ENCODE measurements at regions not wholly inside any gene's neighbourhood (a gene's known extent, or its start where the extent isn't known, plus 50 kb on each side); places are given as distances from the start of the nearest gene placed in this dataset.
"Not testable (repeated sequence)": the region's sequence is repeated elsewhere in the genome, so short reads cannot be mapped to it uniquely, and the experiment has no call there.

- in situ Hi-C loops (cut with HindIII; ENCODE audit: low sequenced_read_pairs) = no loop called here
- TF ChIP-seq, protein P1, sequence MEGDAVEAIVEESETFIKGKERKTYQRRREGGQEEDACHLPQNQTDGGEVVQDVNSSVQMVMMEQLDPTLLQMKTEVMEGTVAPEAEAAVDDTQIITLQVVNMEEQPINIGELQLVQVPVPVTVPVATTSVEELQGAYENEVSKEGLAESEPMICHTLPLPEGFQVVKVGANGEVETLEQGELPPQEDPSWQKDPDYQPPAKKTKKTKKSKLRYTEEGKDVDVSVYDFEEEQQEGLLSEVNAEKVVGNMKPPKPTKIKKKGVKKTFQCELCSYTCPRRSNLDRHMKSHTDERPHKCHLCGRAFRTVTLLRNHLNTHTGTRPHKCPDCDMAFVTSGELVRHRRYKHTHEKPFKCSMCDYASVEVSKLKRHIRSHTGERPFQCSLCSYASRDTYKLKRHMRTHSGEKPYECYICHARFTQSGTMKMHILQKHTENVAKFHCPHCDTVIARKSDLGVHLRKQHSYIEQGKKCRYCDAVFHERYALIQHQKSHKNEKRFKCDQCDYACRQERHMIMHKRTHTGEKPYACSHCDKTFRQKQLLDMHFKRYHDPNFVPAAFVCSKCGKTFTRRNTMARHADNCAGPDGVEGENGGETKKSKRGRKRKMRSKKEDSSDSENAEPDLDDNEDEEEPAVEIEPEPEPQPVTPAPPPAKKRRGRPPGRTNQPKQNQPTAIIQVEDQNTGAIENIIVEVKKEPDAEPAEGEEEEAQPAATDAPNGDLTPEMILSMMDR (IDR thresholded peaks at IDR 0.05; ENCODE audit: low read depth, low read length, missing control alignments) = no peak
- no peak for DNase-seq (ENCODE audit: low read depth)
- H3K4me3 ChIP-seq (ENCODE audit: low read depth, low read length) = no peak overlapping the region
These were observed 600.5 kb downstream of the LTN1 start for GRCh38 chr21:28391938-28392849.

DNA sequence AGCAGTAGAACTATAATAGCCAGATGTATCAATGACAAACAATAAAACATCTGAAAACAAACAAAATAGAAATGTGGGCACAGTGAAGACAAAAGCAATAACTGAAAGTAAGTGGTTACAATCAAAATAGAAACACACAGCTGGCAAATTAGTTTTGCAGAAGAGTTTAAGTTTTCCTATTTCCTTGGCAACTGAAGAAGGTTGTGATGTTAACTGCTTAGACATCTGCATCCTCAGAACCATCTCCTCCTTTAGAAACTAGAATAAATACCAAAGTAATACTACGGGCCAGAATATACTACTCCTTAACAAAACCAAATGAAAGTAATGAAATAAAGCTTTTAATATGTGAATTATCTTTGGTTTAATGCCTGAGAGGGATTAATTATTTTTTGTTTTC, 605.5 kb downstream of the LTN1 start:
- in situ Hi-C loops (cut with HindIII; ENCODE audit: low sequenced_read_pairs) = no loop called here
- TF ChIP-seq, protein P1 (IDR thresholded peaks at IDR 0.05; ENCODE audit: low read depth, low read length, missing control alignments) = no peak
- no peak for DNase-seq (ENCODE audit: low read depth)

DNA sequence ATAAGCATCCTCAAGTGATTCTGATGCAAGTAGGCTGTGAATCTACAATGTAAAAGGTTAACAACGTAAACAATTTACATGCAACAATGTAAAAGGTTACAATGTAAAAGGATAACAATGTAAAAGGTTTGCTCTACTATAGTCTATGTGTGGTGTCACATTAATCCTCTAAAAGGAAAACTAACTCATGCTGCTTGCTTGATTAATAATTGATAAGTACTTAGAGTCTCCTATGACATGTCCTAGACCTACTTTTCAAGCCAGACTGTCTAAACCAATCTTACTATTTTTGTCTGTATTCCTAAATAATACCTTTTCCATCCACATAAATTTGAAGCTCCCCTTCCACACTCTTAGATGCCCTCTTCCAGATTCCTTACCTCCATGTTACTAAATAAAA, 606.8 kb downstream of the LTN1 start:
- DNase-seq (ENCODE audit: low read depth) = no peak
- TF ChIP-seq, protein P1 (IDR thresholded peaks at IDR 0.05; ENCODE audit: low read depth, low read length, missing control alignments) = no peak
- no peak overlapping the region for H3K4me3 ChIP-seq (ENCODE audit: low read depth, low read length)
- in situ Hi-C loops (cut with HindIII; ENCODE audit: low sequenced_read_pairs) = no loop called here

More for the DNA sequence above, 605.5 kb downstream of the LTN1 start:
- H3K4me3 ChIP-seq (ENCODE audit: low read depth, low read length) = no peak overlapping the region

GRCh38 chr21:28381000-28381745, 611.5 kb downstream of the LTN1 start:
- in situ Hi-C loops (cut with HindIII; ENCODE audit: low sequenced_read_pairs); H3K4me3 ChIP-seq (ENCODE audit: low read depth, low read length); DNase-seq (ENCODE audit: low read depth): not testable (repeated sequence)

DNA sequence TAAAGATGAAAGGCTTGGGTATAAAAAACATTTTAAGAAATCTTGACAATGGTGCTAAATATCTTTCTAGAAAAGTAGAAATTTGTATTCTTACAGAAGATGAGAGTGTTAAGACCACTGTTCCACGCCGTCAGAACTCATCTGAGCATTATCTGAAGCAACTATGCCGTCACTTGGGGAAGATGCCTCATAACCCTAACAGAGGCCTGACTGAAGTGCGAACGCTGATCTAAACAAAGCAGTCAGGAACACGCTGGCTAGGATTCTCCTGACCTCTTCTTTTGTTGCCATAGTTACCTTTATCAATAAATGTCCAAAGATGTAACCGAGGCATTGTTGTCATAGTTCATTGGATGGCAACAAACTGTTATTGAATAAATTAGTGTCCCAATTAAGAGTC, 612.4 kb downstream of the LTN1 start:
- no peak for DNase-seq (ENCODE audit: low read depth)
- in situ Hi-C loops (cut with HindIII; ENCODE audit: low sequenced_read_pairs) = no loop called here
- TF ChIP-seq, protein P1 (IDR thresholded peaks at IDR 0.05; ENCODE audit: low read depth, low read length, missing control alignments) = no peak
- H3K4me3 ChIP-seq (ENCODE audit: low read depth, low read length) = no peak overlapping the region

DNA sequence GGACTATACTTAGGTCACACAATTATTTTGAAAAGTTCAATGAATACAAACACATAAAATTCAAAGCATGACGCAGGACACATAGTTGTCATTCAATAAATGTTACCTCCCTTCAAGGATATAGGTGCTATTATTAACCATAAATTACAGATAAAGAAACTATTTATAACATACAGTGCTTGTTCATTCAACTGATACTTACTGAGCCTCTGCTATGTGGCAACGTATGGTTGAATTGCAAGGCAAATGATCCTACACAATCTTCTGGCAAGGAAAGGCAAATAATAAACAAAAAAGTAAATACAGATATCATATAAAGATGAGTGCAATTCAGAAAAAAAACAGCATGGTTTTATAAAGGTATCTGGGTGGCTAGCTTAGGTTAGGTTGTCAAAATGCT, 614.7 kb downstream of the LTN1 start:
- no peak overlapping the region for H3K4me3 ChIP-seq (ENCODE audit: low read depth, low read length)
- TF ChIP-seq, protein P1 (IDR thresholded peaks at IDR 0.05; ENCODE audit: low read depth, low read length, missing control alignments) = no peak
- no peak for DNase-seq (ENCODE audit: low read depth)
- in situ Hi-C loops (cut with HindIII; ENCODE audit: low sequenced_read_pairs) = no loop called here

Measured in astrocyte of the cerebellum (primary cell).